OCI-LY3 (cell line): ENCODE measurements at regions not wholly inside any gene's neighbourhood (a gene's known extent, or its start where the extent isn't known, plus 50 kb on each side); places are given as distances from the start of the nearest gene placed in this dataset.
A peak's percentile ranks its signal among the peaks of the same experiment; 100 is the strongest.

Experiments used
- H2AFZ ChIP-seq: fragments of 200-600, 300-600 bp; shearing (Covaris generic); 2 replicates; pipeline ENCODE4 v1.6.0; 2014; ENCODE audit warnings: antibody characterized with exemption, low read depth, low read length
- H3K27ac ChIP-seq: fragments of 200-600, 300-600 bp; sonication (generic); 2 replicates; pipeline ENCODE4 v1.5.1; 2014; ENCODE audit warnings: mild to moderate bottlenecking, low read length, moderate library complexity, mixed read lengths
- H3K27me3 ChIP-seq: fragments of 200-600, 300-600 bp; sonication (generic); 2 replicates; pipeline ENCODE4 v1.6.1; 2014; ENCODE audit warnings: low read depth, low read length, mixed read lengths
- H3K36me3 ChIP-seq: fragments of 200-600, 300-600 bp; sonication (generic); replicated peaks from 2 replicates; pipeline ENCODE3; 2014; ENCODE audit warnings: low read depth, low read length, mixed read lengths
- H3K4me1 ChIP-seq: fragments of 300-600, 200-600 bp; sonication (generic); 2 replicates; pipeline ENCODE4 v1.6.1; 2014; ENCODE audit warnings: low read length, mixed read lengths
- H3K4me2 ChIP-seq: fragments of 200-600, 300-600 bp; sonication (generic); 2 replicates; pipeline ENCODE4 v1.6.1; 2014; ENCODE audit warnings: low read length, mixed read lengths
- H3K4me3 ChIP-seq: fragments of 300-600, 200-600 bp; sonication (generic); 2 replicates; pipeline ENCODE4 v1.5.1; 2014; ENCODE audit warnings: antibody characterized with exemption, mild to moderate bottlenecking, low read length, moderate library complexity
- H3K79me2 ChIP-seq: fragments of 300-600, 200-600 bp; shearing (Covaris generic); 2 replicates; pipeline ENCODE4 v1.6.1; 2014; ENCODE audit warnings: mild to moderate bottlenecking, low read length, mixed read lengths
- H3K9ac ChIP-seq: fragments of 300-600, 200-600 bp; shearing (Covaris generic); 2 replicates; pipeline ENCODE4 v1.6.0; 2014; ENCODE audit warnings: mild to moderate bottlenecking, low read length, moderate library complexity
- H3K9me3 ChIP-seq: fragments of 200-600, 300-600 bp; shearing (Covaris generic); 2 replicates; pipeline ENCODE4 v1.6.1; 2014; ENCODE audit warnings: low read length, mixed read lengths; ENCODE audit not compliant: insufficient read depth
- H4K20me1 ChIP-seq: fragments of 200-600, 300-600 bp; sonication (generic); 2 replicates; pipeline ENCODE4 v1.6.1; 2016; ENCODE audit warnings: low read length, mixed read lengths; ENCODE audit not compliant: insufficient read depth
- CTCF ChIP-seq: fragments of 200-600, 300-600 bp; sonication (generic); IDR thresholded peaks from 2 replicates; pipeline ENCODE4 v1.5.1; 2014; ENCODE audit warnings: antibody characterized with exemption, low read length, low read depth
- EZH2phosphoT487 ChIP-seq: fragments of 200-600 bp; shearing (Covaris generic); IDR thresholded peaks from 2 replicates; pipeline ENCODE4 v1.6.1; 2018; ENCODE audit warnings: antibody characterized with exemption, mixed run types, low read depth

GRCh38 chr11:21640491-21640890, 552.4 kb upstream of the ANO5 start:
- H3K27ac ChIP-seq: peak overlapping the region; percentile 78
- no peak for TF ChIP-seq EZH2phosphoT487
- TF ChIP-seq CTCF: no peak
- peak overlapping the region; percentile 57 for H3K4me2 ChIP-seq

GRCh38 chr11:21641869-21642268, 551.0 kb upstream of the ANO5 start:
- H3K9ac ChIP-seq: no peak overlapping the region
- H4K20me1 ChIP-seq: no peaks in the 10 kb centered on the region
- H3K4me2 ChIP-seq: no peak overlapping the region
- H3K27me3 ChIP-seq: no peaks in the 10 kb centered on the region
- H2AFZ ChIP-seq: no peak overlapping the region
- H3K9me3 ChIP-seq: no peaks in the 10 kb centered on the region
- no peaks in the 10 kb centered on the region for H3K79me2 ChIP-seq
- H3K36me3 ChIP-seq: no peaks in the 10 kb centered on the region
- no peak for TF ChIP-seq EZH2phosphoT487
- TF ChIP-seq CTCF: no peak
- H3K4me1 ChIP-seq: peaks cover 35% of the 10 kb centered on the region
- no peak overlapping the region for H3K4me3 ChIP-seq
- no peak overlapping the region for H3K27ac ChIP-seq

More at GRCh38 chr11:21640491-21640890, 552.4 kb upstream of the ANO5 start:
- H3K36me3 ChIP-seq: no peaks in the 10 kb centered on the region
- H3K4me3 ChIP-seq: 0 out of 2 replicates have a peak overlapping the region, but pooled peaks have one; percentile 9
- peaks cover 49% of the 10 kb centered on the region for H3K4me1 ChIP-seq
- no peaks in the 10 kb centered on the region for H4K20me1 ChIP-seq
- H3K9ac ChIP-seq: no peak overlapping the region
- no peak overlapping the region for H2AFZ ChIP-seq
- no peaks in the 10 kb centered on the region for H3K79me2 ChIP-seq
- H3K27me3 ChIP-seq: no peaks in the 10 kb centered on the region
- no peaks in the 10 kb centered on the region for H3K9me3 ChIP-seq

GRCh38 chr11:21646351-21646750, 546.5 kb upstream of the ANO5 start:
- H3K79me2 ChIP-seq: no peaks in the 10 kb centered on the region
- H3K4me2 ChIP-seq: no peak overlapping the region
- no peak overlapping the region for H3K9ac ChIP-seq
- TF ChIP-seq CTCF (no peak), EZH2phosphoT487 (no peak)
- H3K27me3 ChIP-seq: no peaks in the 10 kb centered on the region
- H3K27ac ChIP-seq: no peak overlapping the region
- no peak overlapping the region for H2AFZ ChIP-seq
- H4K20me1 ChIP-seq: no peaks in the 10 kb centered on the region
- H3K4me1 ChIP-seq: peaks cover 8% of the 10 kb centered on the region
- H3K9me3 ChIP-seq: no peaks in the 10 kb centered on the region
- H3K36me3 ChIP-seq: no peaks in the 10 kb centered on the region
- H3K4me3 ChIP-seq: no peak overlapping the region

- no peak overlapping the region for H2AFZ ChIP-seq
- H3K4me1 ChIP-seq: no peaks in the 10 kb centered on the region
- no peak overlapping the region for H3K9ac ChIP-seq
- no peak overlapping the region for H3K4me2 ChIP-seq
- no peaks in the 10 kb centered on the region for H4K20me1 ChIP-seq
- no peaks in the 10 kb centered on the region for H3K36me3 ChIP-seq
- H3K9me3 ChIP-seq: no peaks in the 10 kb centered on the region
- H3K4me3 ChIP-seq: no peak overlapping the region
- no peak for TF ChIP-seq EZH2phosphoT487
- H3K79me2 ChIP-seq: no peaks in the 10 kb centered on the region
- H3K27ac ChIP-seq: no peak overlapping the region
- no peaks in the 10 kb centered on the region for H3K27me3 ChIP-seq
Observed at GRCh38 chr11:21650961-21651360, 541.9 kb upstream of the ANO5 start.
